ENCODE measurements at regions not wholly inside any gene's neighbourhood (a gene's known extent, or its start where the extent isn't known, plus 50 kb on each side); places are given as distances from the start of the nearest gene placed in this dataset.

DNA sequence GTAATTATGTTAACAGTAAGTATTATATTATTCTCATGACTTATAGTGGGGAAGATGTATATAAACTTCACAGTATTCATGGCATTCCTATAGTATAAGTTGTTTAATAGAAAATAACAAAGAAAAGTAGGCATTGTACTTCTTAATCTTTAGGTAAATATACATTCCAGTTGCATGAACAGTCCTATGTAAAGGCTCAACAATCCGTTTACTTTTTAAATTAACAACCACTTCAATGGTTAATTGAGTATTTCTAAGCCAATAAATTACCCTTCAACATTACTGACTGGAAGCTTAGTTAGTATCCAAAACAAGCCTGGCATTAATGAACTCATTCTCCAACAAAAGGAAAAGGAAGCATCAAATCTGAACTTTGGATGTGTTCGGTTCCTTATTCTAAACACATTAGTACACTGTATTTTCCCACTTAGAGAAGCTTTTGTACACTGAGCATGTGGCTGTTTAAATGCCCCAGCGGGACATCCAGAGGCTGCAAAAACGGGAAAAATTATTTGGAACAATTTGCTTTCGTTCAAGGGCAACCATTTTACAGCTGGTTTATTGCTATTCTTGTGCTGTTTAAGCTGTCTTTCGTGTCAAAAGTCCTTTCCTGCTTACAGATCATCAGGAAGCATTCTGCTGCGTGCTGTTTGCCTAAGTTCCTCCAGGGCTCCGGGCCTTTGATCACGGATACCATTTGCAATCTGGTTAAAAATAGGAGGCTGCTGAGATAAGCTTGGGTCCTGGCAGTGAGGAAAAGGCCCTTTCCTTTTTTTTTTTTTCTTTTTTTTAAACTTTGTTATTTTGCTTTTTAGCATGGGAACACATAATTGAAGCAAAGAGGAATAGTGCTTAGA, 460.3 kb downstream of the SPRY1 start (continued):
- TF ChIP-seq, protein P1, sequence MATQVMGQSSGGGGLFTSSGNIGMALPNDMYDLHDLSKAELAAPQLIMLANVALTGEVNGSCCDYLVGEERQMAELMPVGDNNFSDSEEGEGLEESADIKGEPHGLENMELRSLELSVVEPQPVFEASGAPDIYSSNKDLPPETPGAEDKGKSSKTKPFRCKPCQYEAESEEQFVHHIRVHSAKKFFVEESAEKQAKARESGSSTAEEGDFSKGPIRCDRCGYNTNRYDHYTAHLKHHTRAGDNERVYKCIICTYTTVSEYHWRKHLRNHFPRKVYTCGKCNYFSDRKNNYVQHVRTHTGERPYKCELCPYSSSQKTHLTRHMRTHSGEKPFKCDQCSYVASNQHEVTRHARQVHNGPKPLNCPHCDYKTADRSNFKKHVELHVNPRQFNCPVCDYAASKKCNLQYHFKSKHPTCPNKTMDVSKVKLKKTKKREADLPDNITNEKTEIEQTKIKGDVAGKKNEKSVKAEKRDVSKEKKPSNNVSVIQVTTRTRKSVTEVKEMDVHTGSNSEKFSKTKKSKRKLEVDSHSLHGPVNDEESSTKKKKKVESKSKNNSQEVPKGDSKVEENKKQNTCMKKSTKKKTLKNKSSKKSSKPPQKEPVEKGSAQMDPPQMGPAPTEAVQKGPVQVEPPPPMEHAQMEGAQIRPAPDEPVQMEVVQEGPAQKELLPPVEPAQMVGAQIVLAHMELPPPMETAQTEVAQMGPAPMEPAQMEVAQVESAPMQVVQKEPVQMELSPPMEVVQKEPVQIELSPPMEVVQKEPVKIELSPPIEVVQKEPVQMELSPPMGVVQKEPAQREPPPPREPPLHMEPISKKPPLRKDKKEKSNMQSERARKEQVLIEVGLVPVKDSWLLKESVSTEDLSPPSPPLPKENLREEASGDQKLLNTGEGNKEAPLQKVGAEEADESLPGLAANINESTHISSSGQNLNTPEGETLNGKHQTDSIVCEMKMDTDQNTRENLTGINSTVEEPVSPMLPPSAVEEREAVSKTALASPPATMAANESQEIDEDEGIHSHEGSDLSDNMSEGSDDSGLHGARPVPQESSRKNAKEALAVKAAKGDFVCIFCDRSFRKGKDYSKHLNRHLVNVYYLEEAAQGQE (IDR thresholded peaks at IDR 0.05; ENCODE audit: low read depth, low read length): no peak
- TF ChIP-seq ELF1 (IDR thresholded peaks at IDR 0.05): no peak
- TF ChIP-seq GABPA (IDR thresholded peaks at IDR 0.05; ENCODE audit: low read depth): no peak
- no peak for TF ChIP-seq TAF1 (IDR thresholded peaks at IDR 0.05; ENCODE audit: borderline replicate concordance, low read depth, low read length)
- TF ChIP-seq FOXJ3 (CRISPR knock-in tag; IDR thresholded peaks at IDR 0.05): no peak
- TF ChIP-seq, protein P2, sequence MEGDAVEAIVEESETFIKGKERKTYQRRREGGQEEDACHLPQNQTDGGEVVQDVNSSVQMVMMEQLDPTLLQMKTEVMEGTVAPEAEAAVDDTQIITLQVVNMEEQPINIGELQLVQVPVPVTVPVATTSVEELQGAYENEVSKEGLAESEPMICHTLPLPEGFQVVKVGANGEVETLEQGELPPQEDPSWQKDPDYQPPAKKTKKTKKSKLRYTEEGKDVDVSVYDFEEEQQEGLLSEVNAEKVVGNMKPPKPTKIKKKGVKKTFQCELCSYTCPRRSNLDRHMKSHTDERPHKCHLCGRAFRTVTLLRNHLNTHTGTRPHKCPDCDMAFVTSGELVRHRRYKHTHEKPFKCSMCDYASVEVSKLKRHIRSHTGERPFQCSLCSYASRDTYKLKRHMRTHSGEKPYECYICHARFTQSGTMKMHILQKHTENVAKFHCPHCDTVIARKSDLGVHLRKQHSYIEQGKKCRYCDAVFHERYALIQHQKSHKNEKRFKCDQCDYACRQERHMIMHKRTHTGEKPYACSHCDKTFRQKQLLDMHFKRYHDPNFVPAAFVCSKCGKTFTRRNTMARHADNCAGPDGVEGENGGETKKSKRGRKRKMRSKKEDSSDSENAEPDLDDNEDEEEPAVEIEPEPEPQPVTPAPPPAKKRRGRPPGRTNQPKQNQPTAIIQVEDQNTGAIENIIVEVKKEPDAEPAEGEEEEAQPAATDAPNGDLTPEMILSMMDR (IDR thresholded peaks at IDR 0.05): no peak; the same call in 1 of the 2 replicates
- TF ChIP-seq, protein P3, sequence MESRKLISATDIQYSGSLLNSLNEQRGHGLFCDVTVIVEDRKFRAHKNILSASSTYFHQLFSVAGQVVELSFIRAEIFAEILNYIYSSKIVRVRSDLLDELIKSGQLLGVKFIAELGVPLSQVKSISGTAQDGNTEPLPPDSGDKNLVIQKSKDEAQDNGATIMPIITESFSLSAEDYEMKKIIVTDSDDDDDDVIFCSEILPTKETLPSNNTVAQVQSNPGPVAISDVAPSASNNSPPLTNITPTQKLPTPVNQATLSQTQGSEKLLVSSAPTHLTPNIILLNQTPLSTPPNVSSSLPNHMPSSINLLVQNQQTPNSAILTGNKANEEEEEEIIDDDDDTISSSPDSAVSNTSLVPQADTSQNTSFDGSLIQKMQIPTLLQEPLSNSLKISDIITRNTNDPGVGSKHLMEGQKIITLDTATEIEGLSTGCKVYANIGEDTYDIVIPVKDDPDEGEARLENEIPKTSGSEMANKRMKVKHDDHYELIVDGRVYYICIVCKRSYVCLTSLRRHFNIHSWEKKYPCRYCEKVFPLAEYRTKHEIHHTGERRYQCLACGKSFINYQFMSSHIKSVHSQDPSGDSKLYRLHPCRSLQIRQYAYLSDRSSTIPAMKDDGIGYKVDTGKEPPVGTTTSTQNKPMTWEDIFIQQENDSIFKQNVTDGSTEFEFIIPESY (IDR thresholded peaks at IDR 0.05; ENCODE audit: borderline replicate concordance, low read depth): no peak
- no peak for TF ChIP-seq MXI1 (IDR thresholded peaks at IDR 0.05; ENCODE audit: low read depth, low read length)
- peak; percentile 22; the same call in 1 of the 2 replicates for TF ChIP-seq RAD21 (IDR thresholded peaks at IDR 0.05; ENCODE audit: low read length)
- TF ChIP-seq CHD2 (IDR thresholded peaks at IDR 0.05; ENCODE audit: low read length, partially characterized antibody): no peak
- TF ChIP-seq, protein P4, sequence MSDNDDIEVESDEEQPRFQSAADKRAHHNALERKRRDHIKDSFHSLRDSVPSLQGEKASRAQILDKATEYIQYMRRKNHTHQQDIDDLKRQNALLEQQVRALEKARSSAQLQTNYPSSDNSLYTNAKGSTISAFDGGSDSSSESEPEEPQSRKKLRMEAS (IDR thresholded peaks at IDR 0.05; ENCODE audit: low read depth): 0 out of 2 replicates have a peak, but pooled peaks have one; percentile 40
- TF ChIP-seq GATA2 (CRISPR knock-in tag; IDR thresholded peaks at IDR 0.05): peak; percentile 68
- TF ChIP-seq FOXM1 (IDR thresholded peaks at IDR 0.05; ENCODE audit: low read depth): no peak
- TF ChIP-seq, protein P5, sequence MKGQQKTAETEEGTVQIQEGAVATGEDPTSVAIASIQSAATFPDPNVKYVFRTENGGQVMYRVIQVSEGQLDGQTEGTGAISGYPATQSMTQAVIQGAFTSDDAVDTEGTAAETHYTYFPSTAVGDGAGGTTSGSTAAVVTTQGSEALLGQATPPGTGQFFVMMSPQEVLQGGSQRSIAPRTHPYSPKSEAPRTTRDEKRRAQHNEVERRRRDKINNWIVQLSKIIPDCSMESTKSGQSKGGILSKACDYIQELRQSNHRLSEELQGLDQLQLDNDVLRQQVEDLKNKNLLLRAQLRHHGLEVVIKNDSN (IDR thresholded peaks at IDR 0.05; ENCODE audit: borderline replicate concordance, low read depth): no peak
- no peak for TF ChIP-seq NFIC (IDR thresholded peaks at IDR 0.05; ENCODE audit: borderline replicate concordance)
- TF ChIP-seq RFX5 (IDR thresholded peaks at IDR 0.05; ENCODE audit: low read length): no peak
- no peak for TF ChIP-seq SMC3 (IDR thresholded peaks at IDR 0.05; ENCODE audit: low read depth, low read length)

Data from SK-N-SH (cell line).